GM21381 (cell line): ENCODE measurements at regions not wholly inside any gene's neighbourhood (a gene's known extent, or its start where the extent isn't known, plus 50 kb on each side); places are given as distances from the start of the nearest gene placed in this dataset.

Experiments
- ATAC-seq: cut with Tn5 transposase; IDR thresholded peaks from one replicate; pipeline ENCODE4 v1.9.1; 2021; ENCODE audit warnings: mild to moderate bottlenecking, moderate library complexity; ENCODE audit not compliant: unreplicated experiment

DNA sequence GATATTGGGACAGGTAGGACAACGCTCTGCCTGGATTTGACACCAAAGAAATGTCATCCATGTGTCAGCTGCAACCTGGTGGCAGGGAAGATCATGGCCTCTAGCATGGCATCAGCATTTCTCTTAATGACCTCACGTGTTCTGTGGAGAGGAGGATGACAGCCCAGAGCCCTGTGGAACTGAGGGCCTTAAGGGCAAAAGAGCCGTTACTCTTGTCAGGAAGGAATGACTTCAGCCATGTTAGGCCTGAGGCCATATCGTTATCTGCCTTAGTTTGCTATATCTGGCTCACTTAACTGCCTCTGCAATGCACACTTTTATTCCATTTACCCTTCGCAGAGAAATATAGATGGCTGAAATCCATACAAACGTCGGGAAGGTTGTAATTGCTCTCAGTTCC is 83.2 kb upstream of the PBX1 start:
- no peak for ATAC-seq

DNA sequence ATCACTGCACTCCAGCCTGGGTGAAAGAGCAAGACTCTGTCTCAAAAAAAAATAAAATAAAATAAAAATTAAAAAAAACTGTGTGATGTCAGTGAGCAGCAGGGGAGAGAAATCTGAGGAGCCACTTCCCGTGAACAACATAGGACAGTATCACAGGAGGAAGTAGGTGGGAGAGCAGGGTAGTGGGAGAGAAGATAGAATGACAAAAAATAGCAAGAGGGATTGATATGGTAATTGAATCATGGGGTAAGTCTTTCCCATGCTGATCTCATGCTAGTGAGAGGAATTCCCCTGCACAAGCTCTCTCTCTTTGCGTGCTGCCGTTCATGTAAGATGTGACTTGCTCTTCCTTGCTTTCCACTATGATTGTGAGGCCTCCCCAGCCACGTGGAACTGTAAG is 81.6 kb upstream of the PBX1 start:
- no peak for ATAC-seq

DNA sequence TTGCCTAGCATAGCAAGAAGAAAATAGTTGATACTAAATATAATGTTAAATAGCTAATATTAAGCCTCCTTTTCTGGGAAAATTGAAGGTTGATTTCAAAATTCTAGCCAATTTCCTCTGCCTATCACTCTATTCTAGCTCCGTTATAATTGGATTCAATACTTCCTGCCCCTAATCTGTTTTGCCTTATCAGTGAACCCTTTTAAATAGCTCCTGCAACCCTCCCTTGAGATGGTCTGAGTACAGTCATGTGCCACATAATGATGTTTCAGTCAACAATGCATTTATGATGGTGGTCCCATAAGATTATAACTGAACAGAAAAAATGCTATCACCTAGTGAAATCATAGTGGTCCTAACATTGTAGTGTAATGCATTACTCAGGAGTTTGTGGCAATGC is 79.7 kb upstream of the PBX1 start:
- ATAC-seq = no peak

DNA sequence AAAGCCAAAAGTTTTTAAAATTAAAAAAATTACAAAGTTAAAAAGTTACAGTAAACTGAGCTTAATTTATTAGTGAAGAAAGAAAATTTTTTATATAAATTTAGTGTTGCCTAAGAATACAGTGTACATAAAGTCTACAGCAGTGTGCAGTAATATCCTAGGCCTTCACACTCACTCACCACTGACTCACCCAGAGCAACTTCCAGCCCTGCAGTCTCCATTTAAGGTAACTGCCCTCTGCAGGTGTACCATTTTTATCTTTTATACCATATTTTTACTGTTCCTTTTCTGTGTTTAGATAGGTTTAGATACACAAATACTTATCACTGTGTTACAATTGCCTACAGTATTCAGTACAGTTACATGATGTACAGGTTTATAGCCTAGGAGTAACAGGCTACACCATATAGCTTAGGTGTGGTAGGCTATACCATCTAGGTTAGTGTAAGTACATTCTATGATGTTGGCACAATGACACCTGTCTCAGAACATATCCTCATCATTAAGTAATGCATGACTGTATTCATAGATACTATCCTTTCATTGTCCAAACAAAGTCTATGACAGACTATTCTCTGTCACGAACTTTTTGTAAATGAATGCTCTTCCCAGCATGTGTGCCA is 78.6 kb upstream of the PBX1 start:
- no peak for ATAC-seq

DNA sequence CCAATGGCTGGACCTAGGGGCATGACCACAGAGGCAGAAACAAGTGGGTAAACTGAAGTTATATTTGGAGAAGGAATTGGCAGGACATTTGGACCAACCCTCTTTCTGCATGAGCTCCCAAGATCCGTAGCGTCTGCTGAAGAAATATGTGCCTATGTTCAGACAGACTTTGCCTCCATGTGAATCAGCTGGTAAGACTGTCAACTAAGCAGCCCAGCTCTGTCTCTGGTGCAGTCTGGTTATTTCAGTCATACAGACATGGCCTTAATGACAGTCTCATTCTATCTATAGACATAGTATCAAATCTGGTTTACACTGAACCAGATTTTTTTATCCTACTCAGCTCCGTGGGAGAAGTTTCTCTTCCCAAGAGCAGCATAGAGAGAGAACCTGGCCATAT is 63.1 kb upstream of the PBX1 start:
- no peak for ATAC-seq

DNA sequence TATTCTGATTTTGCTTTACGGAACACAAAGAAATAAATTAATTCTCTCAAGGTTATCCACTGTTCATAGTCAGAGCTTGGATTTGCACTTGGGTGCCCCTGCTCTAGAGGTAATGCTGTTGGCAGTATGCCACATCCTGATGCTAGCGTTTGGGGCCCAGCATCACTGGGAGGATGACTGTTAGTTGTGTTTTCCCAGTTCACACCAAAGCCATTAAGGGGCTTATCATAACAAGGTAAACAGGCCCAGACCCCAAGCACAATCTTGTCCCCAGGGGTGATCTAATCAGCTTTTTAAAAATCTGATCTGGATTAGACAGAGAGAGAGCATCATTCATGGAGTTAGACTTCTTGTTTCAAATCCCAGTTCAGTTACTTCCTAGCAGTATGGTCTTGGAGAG is 60.2 kb upstream of the PBX1 start:
- no peak for ATAC-seq

DNA sequence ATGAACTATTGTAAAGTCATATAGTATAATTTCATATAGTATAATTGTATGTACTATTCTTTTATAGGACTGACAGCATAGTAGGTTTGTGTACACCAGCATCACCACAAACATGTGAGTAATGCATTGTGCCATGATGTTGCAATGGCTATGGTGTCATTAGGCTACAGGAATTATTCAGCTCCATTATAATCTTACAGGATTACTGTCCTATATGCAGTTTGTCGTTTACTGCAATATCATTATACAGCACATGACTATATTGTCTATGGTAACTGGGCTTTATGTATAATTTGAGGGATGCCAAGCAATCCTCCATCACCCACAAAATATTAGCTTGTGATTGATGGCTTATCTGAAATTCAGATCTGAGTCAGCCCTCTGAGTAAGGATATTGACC is 54.2 kb upstream of the PBX1 start:
- ATAC-seq = no peak
